Non-pigmented ciliary epithelial cell (primary cell): ENCODE measurements at regions not wholly inside any gene's neighbourhood (a gene's known extent, or its start where the extent isn't known, plus 50 kb on each side); places are given as distances from the start of the nearest gene placed in this dataset.

Experiments used
- DNase-seq: peaks from one replicate; pipeline ENCODE4 v3.0.0-alpha.2; 2010; ENCODE audit warnings: low read depth

DNA sequence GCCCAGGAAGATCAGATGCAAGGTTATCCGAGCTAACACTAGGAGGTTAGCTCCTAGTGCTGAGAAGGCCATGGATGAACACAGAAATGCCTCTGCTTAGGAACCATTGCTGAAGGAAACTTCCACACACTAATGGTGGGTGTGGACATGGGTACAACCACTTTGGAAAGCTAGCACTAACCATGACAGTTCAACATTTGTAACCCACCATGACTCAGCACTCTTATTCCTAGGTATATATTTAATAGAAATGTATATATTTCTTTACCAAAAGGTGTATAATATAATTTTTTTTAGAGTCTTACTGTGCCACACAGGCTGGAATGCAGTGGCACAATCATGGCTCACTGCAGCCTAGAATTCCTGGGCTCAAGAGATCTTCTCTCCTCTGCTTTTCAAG lies 85.3 kb upstream of the BTBD3 start:
- no peak for DNase-seq

DNA sequence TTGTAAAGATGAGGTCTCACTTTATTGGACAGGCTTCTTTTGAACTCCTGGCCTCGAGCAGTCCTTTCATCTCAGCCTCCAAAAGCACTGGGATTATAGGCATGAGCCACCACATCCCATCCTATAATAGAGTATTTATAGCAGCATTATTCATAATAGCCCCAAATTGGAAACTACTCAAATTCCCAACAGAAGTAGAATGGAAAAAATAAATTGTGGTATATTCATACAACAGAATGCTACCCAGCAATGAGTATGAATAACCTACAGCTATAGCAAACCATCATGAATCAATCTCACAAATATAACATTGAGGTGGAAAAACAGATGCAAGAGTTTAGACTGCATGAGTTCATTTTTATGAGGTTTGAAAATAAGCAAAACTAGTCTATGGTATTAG lies 84.8 kb upstream of the BTBD3 start:
- no peak for DNase-seq

- no peak for DNase-seq
Measured at GRCh38 chr20:11833825-11834224, 83.9 kb upstream of the BTBD3 start.

- no peak for DNase-seq
Measured at GRCh38 chr20:11838076-11838636, 79.5 kb upstream of the BTBD3 start.

DNA sequence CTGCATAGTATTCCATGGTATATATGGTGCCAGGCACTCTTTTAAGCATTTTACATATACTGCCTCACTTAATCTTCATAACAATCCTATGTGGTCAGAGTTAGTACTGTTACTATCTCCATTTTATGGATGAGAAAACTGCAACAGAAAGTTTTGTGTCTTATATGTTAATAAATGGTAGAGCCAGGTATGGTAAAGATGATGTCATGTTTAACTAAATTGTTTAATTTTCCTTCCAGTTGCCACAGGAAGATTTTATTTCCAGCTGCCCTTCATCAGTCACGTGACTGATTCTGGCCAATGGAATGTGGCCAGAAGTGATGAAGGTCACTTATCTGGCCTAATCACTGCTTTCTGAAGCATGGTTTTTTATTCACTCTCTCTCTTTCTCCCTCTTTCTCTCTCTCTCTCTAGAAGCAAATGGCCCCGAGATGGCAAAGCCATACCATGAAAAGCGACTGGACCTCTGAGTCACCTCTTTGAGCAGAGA lies 75.7 kb upstream of the BTBD3 start:
- DNase-seq = no peak

GRCh38 chr20:11843289-11843688 lies 74.4 kb upstream of the BTBD3 start:
- no peak for DNase-seq

GRCh38 chr20:11844691-11845090 lies 73.0 kb upstream of the BTBD3 start:
- no peak for DNase-seq

GRCh38 chr20:11845340-11845739 lies 72.4 kb upstream of the BTBD3 start:
- DNase-seq = no peak

DNA sequence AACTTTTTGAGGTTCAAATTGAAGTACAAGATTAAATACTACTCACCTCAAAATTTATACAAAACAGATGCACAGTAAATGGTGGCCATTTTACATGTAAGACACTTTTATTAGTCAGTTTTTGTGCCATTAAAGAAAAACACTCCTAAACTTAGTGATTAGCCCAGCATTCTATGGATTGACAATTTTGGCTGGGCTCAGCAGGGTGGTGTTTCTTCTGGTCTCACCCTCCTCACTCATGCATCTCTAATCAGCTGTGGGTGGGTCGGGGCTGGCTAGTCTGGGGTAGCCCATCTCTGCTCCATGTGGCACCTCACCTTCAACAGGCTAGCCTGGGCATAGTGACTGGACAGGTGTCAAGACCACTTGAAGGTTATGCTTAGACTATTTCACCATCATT lies 71.6 kb upstream of the BTBD3 start:
- DNase-seq = no peak

DNA sequence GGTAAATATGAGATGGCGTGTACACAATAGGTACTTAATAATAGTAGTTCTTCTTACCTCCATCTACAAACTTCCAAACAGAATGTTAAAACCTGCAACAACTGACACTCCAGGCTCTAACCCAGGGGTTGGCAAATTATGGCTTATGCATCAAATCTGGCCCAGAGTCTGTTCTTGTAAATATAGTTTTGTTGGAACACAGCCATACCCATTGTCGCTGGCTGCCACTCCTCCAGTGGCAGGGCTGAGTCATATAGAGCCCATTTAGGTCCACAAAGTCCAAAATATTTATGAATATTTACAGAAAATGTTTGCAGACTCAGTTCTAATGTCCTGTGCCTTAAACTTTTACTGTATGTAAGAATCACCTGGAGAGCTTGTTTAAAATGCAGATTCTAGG lies 69.9 kb upstream of the BTBD3 start:
- DNase-seq = no peak

GRCh38 chr20:11849270-11849915 lies 68.3 kb upstream of the BTBD3 start:
- no peak for DNase-seq

DNA sequence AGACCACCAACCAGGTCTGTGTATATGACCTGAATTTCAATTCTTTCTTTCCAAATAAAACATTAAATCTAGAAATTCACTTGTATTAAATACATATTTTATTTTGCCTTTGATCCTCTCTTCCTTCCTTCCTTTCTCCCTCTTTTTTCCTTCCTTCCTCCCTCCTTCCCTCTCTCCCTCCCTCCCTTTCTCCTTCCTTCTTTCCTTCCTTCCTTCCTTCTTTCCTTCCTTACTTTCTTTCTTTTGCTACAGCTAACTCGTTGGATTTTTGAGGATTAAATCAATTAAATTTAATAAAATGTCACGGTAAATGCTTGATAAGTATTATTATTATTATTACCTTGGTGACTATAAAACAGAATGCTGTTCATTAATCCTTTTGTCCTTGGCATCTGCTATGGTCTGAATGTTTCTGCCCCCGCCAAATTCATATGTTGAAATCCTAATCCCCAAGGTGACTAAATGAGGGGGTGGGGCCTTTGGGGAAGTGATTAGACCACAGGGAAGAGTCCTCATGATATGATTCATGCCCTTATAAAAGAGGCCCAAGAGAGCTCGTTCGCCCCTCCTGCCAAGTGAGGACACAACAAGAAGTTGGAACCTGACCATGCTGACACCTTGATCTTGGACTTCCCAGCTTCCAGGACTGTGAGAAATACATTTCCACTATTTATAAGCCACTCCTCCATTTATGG lies 67.6 kb upstream of the BTBD3 start:
- no peak for DNase-seq

DNA sequence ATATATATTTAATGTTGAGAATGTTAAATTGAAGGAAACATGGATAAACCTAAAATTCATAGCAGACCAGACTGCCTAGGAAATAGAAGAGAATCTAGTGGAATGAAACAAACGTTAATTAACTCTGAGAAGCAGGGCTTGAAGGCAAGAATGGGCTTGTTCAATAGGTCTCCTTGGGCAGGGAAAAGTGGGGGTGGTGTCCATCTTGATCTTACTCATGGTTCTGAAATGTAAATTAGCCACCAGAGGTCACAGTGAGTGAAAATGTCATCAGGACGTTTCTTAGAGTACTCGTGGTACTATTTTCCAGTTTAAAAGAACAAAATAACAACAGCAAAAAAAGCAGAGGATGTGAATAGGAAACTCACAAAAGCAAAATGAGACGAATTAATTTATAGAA lies 66.8 kb upstream of the BTBD3 start:
- no peak for DNase-seq

- no peak for DNase-seq
Measured at GRCh38 chr20:11851646-11852045, 66.0 kb upstream of the BTBD3 start.

DNA sequence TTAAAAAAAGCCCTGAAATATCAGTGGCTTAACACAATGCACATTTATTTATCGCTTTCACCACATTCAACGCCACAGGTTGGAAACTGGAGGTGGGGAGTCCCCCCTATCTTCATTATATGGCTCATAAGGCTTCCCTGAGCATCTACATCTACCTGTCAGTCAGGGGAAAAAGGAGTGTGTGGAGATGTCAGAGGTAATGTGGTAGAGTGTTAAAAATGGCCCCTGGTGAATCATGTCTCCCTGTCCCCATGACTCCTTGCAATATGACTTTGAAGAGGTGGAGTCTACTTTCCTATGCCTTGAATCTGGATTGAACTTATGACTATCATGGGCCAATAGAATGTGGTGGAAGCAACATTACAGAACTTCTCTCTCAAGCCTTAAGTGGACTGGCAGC lies 65.5 kb upstream of the BTBD3 start:
- DNase-seq = no peak

- no peak for DNase-seq
Measured at GRCh38 chr20:11852811-11853210, 64.9 kb upstream of the BTBD3 start.

GRCh38 chr20:11853359-11853758 lies 64.3 kb upstream of the BTBD3 start:
- no peak for DNase-seq

DNA sequence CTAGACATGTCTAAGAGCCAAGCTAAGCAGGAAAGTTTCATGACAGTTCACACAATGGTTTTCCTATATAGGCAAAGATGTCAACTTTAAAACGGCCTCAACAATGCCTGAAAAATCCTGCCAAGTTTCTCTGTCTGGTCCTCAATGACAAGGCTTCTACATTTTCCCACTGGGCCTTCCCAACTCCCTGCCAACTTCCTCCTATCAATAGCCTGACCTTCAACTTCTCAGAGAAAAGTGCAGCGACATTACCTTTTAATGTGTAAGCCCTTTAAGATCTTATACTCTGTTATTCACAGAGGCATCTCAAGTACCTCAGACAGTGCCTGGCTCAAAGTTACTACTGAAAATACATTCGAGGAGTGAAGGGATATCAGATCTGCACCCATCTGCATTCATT lies 56.2 kb upstream of the BTBD3 start:
- DNase-seq = no peak

GRCh38 chr20:11867291-11867919 lies 50.3 kb upstream of the BTBD3 start:
- no peak for DNase-seq
